Epithelial cell of proximal tubule (primary cell): ENCODE measurements at regions not wholly inside any gene's neighbourhood (a gene's known extent, or its start where the extent isn't known, plus 50 kb on each side); places are given as distances from the start of the nearest gene placed in this dataset.

Experiments used
- DNase-seq: peaks from one replicate; pipeline ENCODE4 v3.0.0-alpha.2; 2011; ENCODE audit warnings: low read depth
- H3K4me3 ChIP-seq: 2 replicates; pipeline ENCODE4 v1.5.1; 2011; ENCODE audit warnings: low read depth, mild to moderate bottlenecking, low read length
- CTCF ChIP-seq: conservative IDR thresholded peaks from 2 replicates; pipeline ENCODE4 v1.5.1; 2012; ENCODE audit warnings: low read depth, mild to moderate bottlenecking, low read length

GRCh38 chr6:8499540-8499939 lies 64.2 kb upstream of the SLC35B3 start:
- TF ChIP-seq CTCF = peak; percentile 59
- no peak overlapping the region for H3K4me3 ChIP-seq
- DNase-seq = no peak

- DNase-seq = no peak
- no peak overlapping the region for H3K4me3 ChIP-seq
- TF ChIP-seq CTCF = no peak
Observed at GRCh38 chr6:8494730-8495129, 59.4 kb upstream of the SLC35B3 start.

- DNase-seq = no peak
- H3K4me3 ChIP-seq = no peak overlapping the region
- TF ChIP-seq CTCF = no peak
Observed at GRCh38 chr6:8492536-8493133, 57.3 kb upstream of the SLC35B3 start.
